PC-3 (cell line): ENCODE measurements at regions not wholly inside any gene's neighbourhood (a gene's known extent, or its start where the extent isn't known, plus 50 kb on each side); places are given as distances from the start of the nearest gene placed in this dataset.

Experiments used
- ATAC-seq: fragments of 200-7000 bp; cut with Tn5 transposase; 2 replicates; pipeline ENCODE4 v1.9.1; 2020; ENCODE audit warnings: mild to moderate bottlenecking, moderate library complexity
- BruUV-seq: library from RNA; stranded (reverse); fragments of 400-500 nt; replicated peaks from 2 replicates; lab custom pipeline; 2021; lab: Mats Ljungman, UMichigan
- CTCF ChIA-PET: fragments of 300-600 bp; sonication (Branson Sonifier 250); formaldehyde crosslinking; loops from one replicate; lab custom pipeline; 2022; ENCODE audit warnings: antibody characterized with exemption; lab: Charles Lee
- POLR2A ChIA-PET: fragments of 300-600 bp; sonication (Branson Sonifier 250); formaldehyde crosslinking; loops from one replicate; lab custom pipeline; 2022; ENCODE audit warnings: antibody characterized with exemption; ENCODE audit not compliant: unreplicated experiment; lab: Charles Lee
- DNase-seq: peaks from one replicate; pipeline ENCODE4 v3.0.0-alpha.2; 2015
- H2AFZ ChIP-seq: fragments of 300-600 bp; sonication (generic); 2 replicates; pipeline ENCODE4 v1.6.0; 2016; ENCODE audit warnings: antibody characterized with exemption, low read length
- H3F3A ChIP-seq: fragments of 300-600 bp; sonication (generic); one replicate; pipeline ENCODE4 v1.6.0; 2017; ENCODE audit warnings: antibody characterized with exemption, low read length, control low read depth, mild to moderate bottlenecking; ENCODE audit not compliant: unreplicated experiment
- H3K27ac ChIP-seq: fragments of 300-600 bp; sonication (generic); 2 replicates; pipeline ENCODE4 v1.5.1; 2016; ENCODE audit warnings: mild to moderate bottlenecking, low read length
- H3K27me3 ChIP-seq: fragments of 300-600 bp; sonication (generic); 2 replicates; pipeline ENCODE4 v1.6.1; 2016; ENCODE audit warnings: low read length, mixed read lengths
- H3K36me3 ChIP-seq: fragments of 300-600 bp; sonication (generic); 2 replicates; pipeline ENCODE4 v1.6.1; 2016; ENCODE audit warnings: low read depth, mixed run types, low read length, mixed read lengths
- H3K4me1 ChIP-seq: fragments of 300-600 bp; sonication (generic); 2 replicates; pipeline ENCODE4 v1.5.1; 2016; ENCODE audit warnings: low read length; ENCODE audit not compliant: insufficient read depth
- H3K4me2 ChIP-seq: fragments of 300-600 bp; sonication (generic); 2 replicates; pipeline ENCODE4 v1.6.0; 2016; ENCODE audit warnings: low read length
- H3K4me3 ChIP-seq: fragments of 300-600 bp; sonication (generic); 2 replicates; pipeline ENCODE4 v1.5.1; 2016; ENCODE audit warnings: mild to moderate bottlenecking, low read length, mixed read lengths
- H3K79me2 ChIP-seq: fragments of 300-600 bp; sonication (generic); 2 replicates; pipeline ENCODE4 v1.6.1; 2017; ENCODE audit warnings: low read length, mixed read lengths
- H3K9ac ChIP-seq: fragments of 300-600 bp; sonication (generic); 2 replicates; pipeline ENCODE4 v1.6.0; 2016; ENCODE audit warnings: mild to moderate bottlenecking, low read length
- H3K9me2 ChIP-seq: fragments of 300-600 bp; sonication (generic); replicated peaks from 2 replicates; pipeline ENCODE4 v1.6.1; 2016; ENCODE audit warnings: mixed run types, low read length, mixed read lengths
- H3K9me3 ChIP-seq: fragments of 300-600 bp; sonication (generic); 2 replicates; pipeline ENCODE4 v1.6.1; 2016; ENCODE audit warnings: low read length, mixed read lengths
- H4K20me1 ChIP-seq: fragments of 300-600 bp; sonication (generic); 2 replicates; pipeline ENCODE4 v1.6.1; 2016; ENCODE audit warnings: low read length, mixed read lengths
- EZH2 ChIP-seq: fragments of 300-600 bp; sonication (generic); IDR thresholded peaks from one replicate; pipeline ENCODE4 v1.6.1; 2017; ENCODE audit warnings: antibody characterized with exemption, mild to moderate bottlenecking, low read length; ENCODE audit not compliant: unreplicated experiment
- EZH2phosphoT487 ChIP-seq: fragments of 300-600 bp; sonication (generic); IDR thresholded peaks from 2 replicates; pipeline ENCODE4 v1.6.1; 2018; ENCODE audit warnings: mild to moderate bottlenecking, antibody characterized with exemption, low read length, borderline replicate concordance
- intact Hi-C: fragments of 100-400 bp; cut with micrococcal nuclease; formaldehyde crosslinking; loops from 2 replicates; pipeline ENCODE4 v1.9.0; 2023
- TF ChIP-seq, protein P1 (sequence below): fragments of 300-600 bp; sonication (generic); conservative IDR thresholded peaks from 2 replicates; pipeline ENCODE4 v1.5.1; 2017; ENCODE audit warnings: antibody characterized with exemption, low read depth, mild to moderate bottlenecking, low read length

DNA sequence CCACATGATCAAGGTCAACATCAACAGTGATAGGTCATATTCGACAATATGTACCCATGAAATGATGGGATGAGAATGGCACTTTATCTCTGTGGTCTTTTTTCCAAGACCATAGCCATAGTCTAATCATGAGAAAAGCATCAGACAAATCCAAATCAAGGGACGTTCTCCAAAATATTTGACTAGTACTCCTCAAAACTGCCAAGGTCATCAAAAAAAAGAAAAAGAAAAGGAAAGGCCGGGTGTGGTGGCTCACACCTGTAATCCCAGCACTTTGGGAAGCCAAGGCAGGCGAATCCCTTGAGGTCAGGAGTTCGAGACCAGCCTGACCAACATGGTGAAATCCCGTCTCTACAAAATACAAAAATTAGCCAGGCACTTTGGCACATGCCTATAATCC, 318.3 kb downstream of the TAFA4 start:
- Histone ChIP-seq H3K9me3 (no peaks in the 10 kb centered on the region), H3K9ac (no peak overlapping the region), H3K4me3 (no peak overlapping the region), H3K27me3 (no peaks in the 10 kb centered on the region), H3K27ac (no peak overlapping the region), H3K4me2 (no peak overlapping the region), H3K36me3 (no peaks in the 10 kb centered on the region), H3F3A (no peaks in the 10 kb centered on the region), H2AFZ (no peak overlapping the region), H3K79me2 (no peaks in the 10 kb centered on the region), H4K20me1 (no peaks in the 10 kb centered on the region), H3K4me1 (no peaks in the 10 kb centered on the region), H3K9me2 (no peaks in the 10 kb centered on the region)
- intact Hi-C loops: no loop called here
- TF ChIP-seq EZH2phosphoT487 (no peak), EZH2 (no peak)
- TF ChIP-seq, protein P1, sequence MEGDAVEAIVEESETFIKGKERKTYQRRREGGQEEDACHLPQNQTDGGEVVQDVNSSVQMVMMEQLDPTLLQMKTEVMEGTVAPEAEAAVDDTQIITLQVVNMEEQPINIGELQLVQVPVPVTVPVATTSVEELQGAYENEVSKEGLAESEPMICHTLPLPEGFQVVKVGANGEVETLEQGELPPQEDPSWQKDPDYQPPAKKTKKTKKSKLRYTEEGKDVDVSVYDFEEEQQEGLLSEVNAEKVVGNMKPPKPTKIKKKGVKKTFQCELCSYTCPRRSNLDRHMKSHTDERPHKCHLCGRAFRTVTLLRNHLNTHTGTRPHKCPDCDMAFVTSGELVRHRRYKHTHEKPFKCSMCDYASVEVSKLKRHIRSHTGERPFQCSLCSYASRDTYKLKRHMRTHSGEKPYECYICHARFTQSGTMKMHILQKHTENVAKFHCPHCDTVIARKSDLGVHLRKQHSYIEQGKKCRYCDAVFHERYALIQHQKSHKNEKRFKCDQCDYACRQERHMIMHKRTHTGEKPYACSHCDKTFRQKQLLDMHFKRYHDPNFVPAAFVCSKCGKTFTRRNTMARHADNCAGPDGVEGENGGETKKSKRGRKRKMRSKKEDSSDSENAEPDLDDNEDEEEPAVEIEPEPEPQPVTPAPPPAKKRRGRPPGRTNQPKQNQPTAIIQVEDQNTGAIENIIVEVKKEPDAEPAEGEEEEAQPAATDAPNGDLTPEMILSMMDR: no peak
- DNase-seq: no peak
- ChIA-PET CTCF (no interaction called here), POLR2A (no interaction called here)
- BruUV-seq: no TSS peak
- no peak for ATAC-seq

GRCh38 chr3:68571321-68571720, 361.0 kb downstream of the TAFA4 start:
- DNase-seq (no peak), ATAC-seq (no peak)
- Histone ChIP-seq H3K4me1 (no peaks in the 10 kb centered on the region), H3K9ac (no peak overlapping the region), H3K4me3 (no peak overlapping the region), H3K79me2 (no peaks in the 10 kb centered on the region), H3K9me3 (no peaks in the 10 kb centered on the region), H3K4me2 (no peak overlapping the region), H4K20me1 (no peaks in the 10 kb centered on the region), H3K9me2 (no peaks in the 10 kb centered on the region), H3K27me3 (no peaks in the 10 kb centered on the region), H3K27ac (no peak overlapping the region), H2AFZ (no peak overlapping the region), H3K36me3 (no peaks in the 10 kb centered on the region), H3F3A (no peaks in the 10 kb centered on the region)
- ChIA-PET CTCF (no interaction called here), POLR2A (no interaction called here)
- intact Hi-C loops: no loop called here
- no peak for TF ChIP-seq EZH2phosphoT487
- TF ChIP-seq EZH2: no peak
- TF ChIP-seq, protein P1: no peak
- BruUV-seq: no TSS peak

- no peaks in the 10 kb centered on the region for H3F3A ChIP-seq
- ChIA-PET POLR2A (no interaction called here), CTCF (no interaction called here)
- ATAC-seq (no peak), DNase-seq (no peak)
- intact Hi-C loops: no loop called here
- no peak overlapping the region for H2AFZ ChIP-seq
- no peak overlapping the region for H3K27ac ChIP-seq
- no peak overlapping the region for H3K4me2 ChIP-seq
- no TSS peak for BruUV-seq
- H4K20me1 ChIP-seq: no peaks in the 10 kb centered on the region
- H3K4me3 ChIP-seq: no peak overlapping the region
- H3K9ac ChIP-seq: no peak overlapping the region
- no peaks in the 10 kb centered on the region for H3K9me2 ChIP-seq
- H3K36me3 ChIP-seq: no peaks in the 10 kb centered on the region
- TF ChIP-seq, protein P1: no peak
- H3K27me3 ChIP-seq: no peaks in the 10 kb centered on the region
- no peaks in the 10 kb centered on the region for H3K9me3 ChIP-seq
- H3K79me2 ChIP-seq: no peaks in the 10 kb centered on the region
- H3K4me1 ChIP-seq: no peaks in the 10 kb centered on the region
Measured at GRCh38 chr3:68560728-68561127, 371.6 kb downstream of the TAFA4 start.
